GM12873 (cell line): ENCODE measurements at regions not wholly inside any gene's neighbourhood (a gene's known extent, or its start where the extent isn't known, plus 50 kb on each side); places are given as distances from the start of the nearest gene placed in this dataset.

Experiments
- TF ChIP-seq, protein P1 (sequence below): IDR thresholded peaks from 2 replicates; pipeline ENCODE4 v1.5.1; 2012; ENCODE audit warnings: low read depth, mild to moderate bottlenecking, moderate library complexity, low read length, control low read depth; ENCODE audit not compliant: insufficient read depth; ENCODE audit errors: missing control alignments

DNA sequence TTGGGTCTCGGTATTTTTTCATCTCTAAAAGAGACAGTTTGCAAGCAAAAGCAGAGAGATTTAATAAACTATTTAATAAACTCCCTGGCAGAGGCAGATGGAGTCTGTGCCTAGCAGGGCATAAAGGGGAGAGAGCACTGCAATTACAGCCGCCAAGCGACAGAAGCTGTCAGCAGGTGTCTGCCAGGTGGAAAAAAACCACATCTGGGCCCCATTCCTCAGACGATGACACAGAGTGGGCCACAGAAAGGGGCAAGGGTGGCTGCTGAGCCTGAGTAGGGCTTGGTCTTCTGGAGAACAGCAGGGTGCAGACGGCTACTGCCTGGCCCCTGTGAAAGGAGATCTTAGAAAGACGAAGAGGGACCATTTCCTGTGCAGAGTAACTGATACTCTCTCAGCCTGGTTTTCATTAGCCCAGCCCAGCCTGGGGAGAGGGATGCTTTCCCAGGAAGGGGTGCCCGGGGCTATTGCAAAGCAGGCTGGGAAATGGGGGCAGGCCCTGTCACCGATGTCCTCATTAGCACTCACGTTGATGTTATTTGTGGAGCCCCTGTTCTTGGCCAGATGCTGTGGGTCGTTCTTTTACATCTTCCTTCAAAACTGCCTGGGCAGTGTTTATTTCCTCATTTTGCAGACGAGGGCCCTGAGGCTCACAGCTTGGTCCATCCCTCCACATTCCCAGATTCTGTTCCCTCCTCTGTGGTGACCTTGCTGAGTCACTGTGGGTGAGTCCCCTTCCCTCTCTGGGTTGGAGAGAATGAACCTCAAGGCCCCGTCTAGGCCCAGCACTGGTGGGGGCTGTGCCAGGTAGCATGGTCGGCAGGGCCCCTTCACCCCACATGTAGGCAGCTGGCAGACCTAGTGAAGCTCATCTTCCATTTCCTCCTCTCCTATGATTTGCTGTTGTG lies 472.7 kb downstream of the PTPRU start:
- TF ChIP-seq, protein P1, sequence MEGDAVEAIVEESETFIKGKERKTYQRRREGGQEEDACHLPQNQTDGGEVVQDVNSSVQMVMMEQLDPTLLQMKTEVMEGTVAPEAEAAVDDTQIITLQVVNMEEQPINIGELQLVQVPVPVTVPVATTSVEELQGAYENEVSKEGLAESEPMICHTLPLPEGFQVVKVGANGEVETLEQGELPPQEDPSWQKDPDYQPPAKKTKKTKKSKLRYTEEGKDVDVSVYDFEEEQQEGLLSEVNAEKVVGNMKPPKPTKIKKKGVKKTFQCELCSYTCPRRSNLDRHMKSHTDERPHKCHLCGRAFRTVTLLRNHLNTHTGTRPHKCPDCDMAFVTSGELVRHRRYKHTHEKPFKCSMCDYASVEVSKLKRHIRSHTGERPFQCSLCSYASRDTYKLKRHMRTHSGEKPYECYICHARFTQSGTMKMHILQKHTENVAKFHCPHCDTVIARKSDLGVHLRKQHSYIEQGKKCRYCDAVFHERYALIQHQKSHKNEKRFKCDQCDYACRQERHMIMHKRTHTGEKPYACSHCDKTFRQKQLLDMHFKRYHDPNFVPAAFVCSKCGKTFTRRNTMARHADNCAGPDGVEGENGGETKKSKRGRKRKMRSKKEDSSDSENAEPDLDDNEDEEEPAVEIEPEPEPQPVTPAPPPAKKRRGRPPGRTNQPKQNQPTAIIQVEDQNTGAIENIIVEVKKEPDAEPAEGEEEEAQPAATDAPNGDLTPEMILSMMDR, result no peak

DNA sequence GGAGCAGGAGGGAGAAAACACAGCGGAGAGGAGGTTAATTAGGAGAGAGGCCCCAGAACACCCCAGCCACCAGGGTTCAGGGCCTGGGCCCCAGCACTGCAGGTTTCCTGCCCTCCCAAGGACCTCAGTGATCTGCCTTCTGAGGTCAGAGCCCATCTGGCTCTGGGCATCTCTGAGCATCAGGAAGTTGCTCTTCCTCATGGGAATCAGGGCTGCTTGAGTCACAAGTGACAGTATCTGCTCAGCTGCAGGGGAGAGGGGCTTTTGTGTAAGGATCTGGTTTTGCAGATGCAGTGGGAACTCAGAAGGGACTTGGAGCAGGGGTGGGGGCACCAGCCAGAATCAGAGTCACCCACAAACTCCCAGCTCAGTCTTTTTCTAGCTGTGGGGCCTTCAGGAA lies 472.1 kb downstream of the PTPRU start:
- TF ChIP-seq, protein P1, result no peak

DNA sequence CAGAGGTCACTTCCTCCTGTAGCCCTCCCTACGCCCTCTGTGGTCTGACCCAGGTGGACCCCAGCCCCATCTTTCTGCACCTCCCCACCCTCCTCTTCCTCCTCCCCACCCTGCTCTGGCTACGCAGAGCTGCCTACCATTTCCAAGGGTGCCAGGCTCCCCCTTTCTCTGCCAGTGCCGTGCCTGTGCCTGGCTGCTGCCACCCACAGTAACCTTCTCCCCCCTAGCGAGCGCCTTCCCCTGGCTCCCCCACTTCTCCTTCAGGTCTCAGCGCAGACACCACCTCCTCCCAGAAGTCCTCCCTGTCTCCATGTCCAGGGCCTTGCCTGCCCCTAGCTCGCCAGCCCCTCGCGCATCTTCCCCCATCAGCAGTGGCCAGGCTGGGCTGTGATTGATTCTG lies 471.5 kb downstream of the PTPRU start:
- TF ChIP-seq, protein P1, result no peak

DNA sequence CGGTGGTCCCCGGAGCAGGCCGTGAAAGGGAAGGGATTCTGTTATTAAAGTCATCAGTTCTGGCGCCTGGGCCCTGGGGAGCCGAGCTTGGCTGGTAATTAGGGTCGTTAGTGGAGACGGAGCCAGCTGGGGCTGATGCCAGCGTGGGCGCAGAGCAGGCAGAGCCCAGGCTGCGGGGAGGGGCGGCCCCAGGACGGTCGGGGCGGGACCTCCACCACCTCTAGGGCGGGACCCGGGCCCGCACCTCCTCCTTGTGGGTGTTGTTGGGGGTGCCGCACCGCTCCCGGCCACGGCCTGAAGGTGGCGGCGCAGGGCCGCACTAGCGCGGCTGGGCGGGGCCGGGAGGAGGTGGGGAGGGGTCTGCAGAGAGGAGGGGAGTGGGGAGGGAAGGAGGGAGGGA lies 470.6 kb downstream of the PTPRU start:
- TF ChIP-seq, protein P1, result peak; percentile 58

DNA sequence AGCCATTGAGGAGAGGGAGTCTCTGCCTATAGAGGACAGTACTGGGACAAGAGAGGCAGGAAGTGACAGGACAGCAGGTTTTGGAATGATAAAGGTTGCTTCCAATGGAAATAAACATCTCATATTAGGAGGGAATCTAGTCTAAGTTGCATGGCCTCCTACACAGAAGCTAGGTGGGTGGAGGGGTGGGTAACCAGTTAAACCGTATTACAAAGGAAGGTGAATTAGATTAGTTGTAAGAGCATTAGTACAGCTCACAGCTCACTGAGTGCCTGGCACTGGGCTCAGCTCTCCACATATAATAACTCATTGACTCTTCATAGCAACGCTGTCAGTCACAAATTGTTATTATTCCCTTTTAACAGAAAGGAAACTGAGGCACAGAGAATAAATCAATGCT lies 468.1 kb downstream of the PTPRU start:
- TF ChIP-seq, protein P1, result no peak

DNA sequence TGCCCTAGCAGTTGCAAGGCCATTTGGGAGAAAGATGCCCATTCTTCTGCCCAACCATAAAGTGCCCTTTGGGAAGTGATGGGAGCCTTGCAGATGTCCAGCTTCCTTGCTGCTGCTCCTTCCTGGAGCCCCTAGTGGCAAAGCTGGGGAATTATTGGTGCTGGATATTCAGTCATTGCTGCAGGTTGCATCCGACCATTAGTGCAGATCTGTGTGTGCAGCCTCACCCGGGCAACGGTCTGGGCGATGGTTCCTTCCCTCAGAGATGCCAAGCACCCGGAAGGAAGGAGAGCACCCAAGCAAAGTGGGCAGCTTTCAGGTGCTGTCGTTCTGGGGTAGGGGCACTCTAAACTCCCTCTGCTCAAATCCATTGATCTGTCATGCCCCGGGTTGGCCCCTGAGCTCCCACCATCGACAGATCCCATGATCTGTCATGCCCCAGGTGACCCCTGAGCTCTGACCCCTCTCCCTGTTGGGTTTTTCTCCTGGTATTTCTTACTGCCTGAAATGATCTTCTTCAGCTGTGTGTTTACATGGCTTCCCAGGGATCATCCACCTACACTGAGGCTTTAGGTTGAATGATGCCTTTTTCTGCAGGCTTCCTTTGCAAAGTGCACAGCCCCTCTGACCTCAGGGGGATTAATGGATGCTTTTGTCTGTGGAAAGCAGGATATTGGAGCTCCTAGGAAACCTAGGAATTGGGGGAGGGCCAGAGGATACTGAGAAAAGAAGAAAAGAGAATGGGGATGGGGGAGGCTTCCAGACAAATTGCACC lies 467.5 kb downstream of the PTPRU start:
- TF ChIP-seq, protein P1, result peak; percentile 85

DNA sequence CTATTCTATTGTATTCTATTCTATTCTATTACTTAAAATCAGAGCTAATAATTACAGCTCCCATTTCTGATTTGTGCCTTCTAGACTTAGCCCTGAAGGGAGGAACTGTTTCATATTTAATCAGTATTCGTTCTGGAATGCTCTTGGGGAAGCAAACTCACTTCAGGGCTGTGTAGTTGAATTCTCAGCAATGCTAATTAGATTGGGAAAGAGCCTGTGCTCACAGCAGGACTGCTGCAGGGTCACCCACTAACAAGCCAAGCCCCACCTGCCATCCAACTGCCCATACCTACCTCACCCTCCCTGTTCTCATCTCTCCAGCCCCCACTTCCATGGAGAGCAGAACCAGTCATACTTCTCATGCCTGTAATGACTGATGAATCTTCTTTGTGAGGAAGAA lies 464.2 kb downstream of the PTPRU start:
- TF ChIP-seq, protein P1, result no peak
